ENCODE measurements at regions not wholly inside any gene's neighbourhood (a gene's known extent, or its start where the extent isn't known, plus 50 kb on each side); places are given as distances from the start of the nearest gene placed in this dataset.

DNA sequence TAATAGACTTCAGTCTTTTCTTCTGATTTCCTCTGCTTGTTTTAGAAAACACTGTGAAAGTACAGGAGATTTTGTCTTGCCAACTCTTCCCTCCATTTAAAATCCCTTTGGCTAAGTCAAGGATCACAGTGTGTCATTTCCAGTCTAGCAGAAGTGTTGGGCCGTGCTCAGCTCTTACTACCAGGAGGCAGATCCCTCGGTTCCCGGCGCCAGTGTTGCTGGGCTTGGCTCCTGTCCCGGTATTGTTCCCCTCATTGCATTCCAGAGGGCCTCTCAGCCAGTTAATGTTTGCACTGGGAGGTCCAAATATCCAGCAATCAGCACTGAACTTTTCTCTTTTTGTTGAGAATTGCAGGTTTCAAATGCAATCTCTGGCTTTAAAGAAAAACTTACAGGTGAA is 612.1 kb upstream of the MGMT start:
- Histone ChIP-seq H3K9me3 (ENCODE audit: control insufficient read depth in 1 of 2, low read length in 2 of 2) (no peaks in the 10 kb centered on the region), H3K4me3 (ENCODE audit: low read length in 2 of 2) (no peak overlapping the region), H3K36me3 (ENCODE audit: insufficient read depth, low read length) (no peaks in the 10 kb centered on the region), H3K4me1 (ENCODE audit: insufficient read depth, low read length) (no peaks in the 10 kb centered on the region), H3K27me3 (ENCODE audit: insufficient read depth, low read length) (no peaks in the 10 kb centered on the region), H3K27ac (ENCODE audit: low read depth, low read length) (no peak overlapping the region)
- intact Hi-C loops (cut with micrococcal nuclease) = no loop called here
- H3K4me1 Mint-ChIP-seq = no peaks in the 10 kb centered on the region
- no peak overlapping the region for H3K27ac Mint-ChIP-seq
- no peak overlapping the region for H3K4me3 Mint-ChIP-seq
- H3K27me3 Mint-ChIP-seq = no peaks in the 10 kb centered on the region
- CTCF ChIA-PET (ENCODE audit: partially characterized antibody) = interaction anchor here (1.0 kb wide), 1 partner anchor 9 kb away, joined by 3 read pairs; no protein-coding TSS in a partner anchor
- DNase-seq = no peak
- peaks cover 0 to 2% (median 0%) of the 10 kb centered on the region in 8 donors for H3K9me3 Mint-ChIP-seq
- POLR2A ChIA-PET (ENCODE audit: partially characterized antibody) = no interaction called here
- H3K36me3 Mint-ChIP-seq = no peaks in the 10 kb centered on the region

DNA sequence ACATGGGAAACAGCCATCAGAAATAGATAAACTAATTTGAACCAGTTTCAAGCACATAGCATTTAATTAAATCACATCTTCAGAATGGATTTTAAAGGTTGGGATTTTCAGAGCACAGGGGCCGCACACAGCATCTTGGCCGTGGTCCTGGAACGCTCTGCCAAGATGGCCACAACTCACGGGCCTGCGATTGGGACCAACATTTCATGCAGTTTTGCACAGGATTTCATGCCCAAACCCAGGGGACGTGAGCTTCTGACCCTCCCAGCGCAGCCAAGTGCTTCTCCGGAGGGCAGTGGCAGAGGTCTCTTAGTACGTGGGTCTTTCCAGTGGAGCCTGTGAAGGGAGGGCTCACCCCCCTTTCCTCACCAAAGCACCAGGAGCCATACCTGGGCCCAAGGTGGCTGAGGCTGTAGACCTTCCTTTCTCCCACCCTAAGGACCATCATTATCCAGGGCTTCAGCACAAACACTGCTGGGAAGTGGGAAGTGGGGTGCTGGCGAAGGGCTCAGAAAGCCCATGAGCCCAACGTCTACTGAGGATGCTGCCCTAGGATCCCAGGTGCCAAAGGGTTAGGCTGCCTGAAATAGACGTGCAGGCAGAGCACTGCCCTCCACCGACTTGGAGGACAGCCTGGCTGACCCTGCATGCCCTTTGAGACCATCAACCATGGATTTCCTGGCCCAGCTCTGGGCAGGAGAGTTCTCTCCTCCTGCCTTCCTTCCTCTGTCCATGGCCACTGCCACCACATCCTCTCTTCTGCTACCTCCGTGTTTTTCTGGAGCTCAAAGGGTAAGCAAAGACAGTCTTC is 611.2 kb upstream of the MGMT start:
- intact Hi-C loops (cut with micrococcal nuclease) = no loop called here
- no peaks in the 10 kb centered on the region for H3K27me3 Mint-ChIP-seq

DNA sequence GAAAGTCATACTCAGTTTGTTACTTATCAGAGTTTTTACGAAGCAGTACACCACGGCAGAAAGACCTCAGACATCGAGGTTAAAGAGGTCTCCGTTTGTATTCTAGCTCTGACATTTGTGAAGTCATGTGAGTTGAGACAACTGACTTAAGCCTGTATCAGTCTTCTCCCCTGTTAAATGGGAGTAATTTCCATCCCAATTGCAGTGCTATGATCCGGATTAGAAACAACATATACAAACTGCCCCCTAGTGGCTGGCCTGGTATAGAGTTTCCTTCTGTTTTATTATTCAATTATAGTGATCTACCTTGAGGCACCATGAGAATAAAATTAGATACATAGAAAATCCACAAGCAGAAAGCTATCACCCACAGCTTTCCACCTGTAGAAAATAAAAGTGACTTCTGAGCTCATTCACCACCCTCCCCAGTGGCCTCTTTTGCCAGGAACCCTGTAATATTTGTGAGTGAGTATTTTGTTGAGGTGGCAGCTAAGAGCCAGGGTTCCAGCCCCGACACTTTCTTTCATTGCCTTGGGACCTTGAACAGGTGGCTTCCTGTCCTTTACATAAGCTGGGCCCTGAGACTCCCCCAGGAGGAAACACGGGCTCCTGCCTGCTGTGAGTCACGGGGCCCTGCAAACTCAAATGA is 607.2 kb upstream of the MGMT start:
- intact Hi-C loops (cut with micrococcal nuclease) = no loop called here

More for the DNA sequence above, 611.2 kb upstream of the MGMT start:
- Histone ChIP-seq H3K27ac (ENCODE audit: low read depth, low read length) (no peak overlapping the region), H3K27me3 (ENCODE audit: insufficient read depth, low read length) (no peaks in the 10 kb centered on the region), H3K36me3 (ENCODE audit: insufficient read depth, low read length) (no peaks in the 10 kb centered on the region), H3K4me3 (ENCODE audit: low read length in 2 of 2) (no peak overlapping the region), H3K4me1 (ENCODE audit: insufficient read depth, low read length) (no peaks in the 10 kb centered on the region), H3K9me3 (ENCODE audit: control insufficient read depth in 1 of 2, low read length in 2 of 2) (no peaks in the 10 kb centered on the region)
- ChIA-PET POLR2A (ENCODE audit: partially characterized antibody) (no interaction called here), CTCF (ENCODE audit: partially characterized antibody) (no interaction called here)
- no peak for DNase-seq
- Mint-ChIP-seq H3K27ac (peak overlapping the region in 1 of 7 donors; percentile 38), H3K9me3 (no peaks in the 10 kb centered on the region), H3K36me3 (no peaks in the 10 kb centered on the region), H3K4me1 (no peaks in the 10 kb centered on the region), H3K4me3 (no peak overlapping the region)

GRCh38 chr10:128860574-128860973 is 606.5 kb upstream of the MGMT start:
- CTCF ChIA-PET (ENCODE audit: partially characterized antibody) = interaction anchor here (1.5 to 1.6 kb wide), 2 partner anchors 13 to 599 kb away, joined by 3 read pairs; no protein-coding TSS in a partner anchor
- no peaks in the 10 kb centered on the region for H3K9me3 ChIP-seq (ENCODE audit: control insufficient read depth in 1 of 2, low read length in 2 of 2)
- no peak overlapping the region for H3K27ac ChIP-seq (ENCODE audit: low read depth, low read length)
- intact Hi-C loops (cut with micrococcal nuclease) = no loop called here
- no peaks in the 10 kb centered on the region for H3K27me3 ChIP-seq (ENCODE audit: insufficient read depth, low read length)
- Mint-ChIP-seq H3K9me3 (no peaks in the 10 kb centered on the region), H3K36me3 (no peaks in the 10 kb centered on the region), H3K27ac (no peak overlapping the region), H3K27me3 (no peaks in the 10 kb centered on the region), H3K4me3 (no peak overlapping the region), H3K4me1 (no peaks in the 10 kb centered on the region)
- H3K36me3 ChIP-seq (ENCODE audit: insufficient read depth, low read length) = no peaks in the 10 kb centered on the region
- no peak overlapping the region for H3K4me3 ChIP-seq (ENCODE audit: low read length in 2 of 2)
- H3K4me1 ChIP-seq (ENCODE audit: insufficient read depth, low read length) = no peaks in the 10 kb centered on the region
- DNase-seq = no peak
- POLR2A ChIA-PET (ENCODE audit: partially characterized antibody) = no interaction called here

More for the DNA sequence above, 607.2 kb upstream of the MGMT start:
- no peaks in the 10 kb centered on the region for H3K4me1 Mint-ChIP-seq
- H3K4me3 ChIP-seq (ENCODE audit: low read length in 2 of 2) = no peak overlapping the region
- H3K27me3 Mint-ChIP-seq = no peaks in the 10 kb centered on the region
- H3K27ac Mint-ChIP-seq = no peak overlapping the region
- H3K9me3 ChIP-seq (ENCODE audit: control insufficient read depth in 1 of 2, low read length in 2 of 2) = no peaks in the 10 kb centered on the region
- H3K9me3 Mint-ChIP-seq = no peaks in the 10 kb centered on the region
- H3K36me3 Mint-ChIP-seq = no peaks in the 10 kb centered on the region
- no peak overlapping the region for H3K27ac ChIP-seq (ENCODE audit: low read depth, low read length)
- H3K27me3 ChIP-seq (ENCODE audit: insufficient read depth, low read length) = no peaks in the 10 kb centered on the region
- ChIA-PET POLR2A (ENCODE audit: partially characterized antibody) (no interaction called here), CTCF (ENCODE audit: partially characterized antibody) (interaction anchor here (0.6 to 1.6 kb wide), 3 partner anchors 14 to 648 kb away, joined by 3 read pairs; no protein-coding TSS in a partner anchor)
- peak in 1 of 5 donors; percentile 2 for DNase-seq
- no peaks in the 10 kb centered on the region for H3K4me1 ChIP-seq (ENCODE audit: insufficient read depth, low read length)
- no peak overlapping the region for H3K4me3 Mint-ChIP-seq
- H3K36me3 ChIP-seq (ENCODE audit: insufficient read depth, low read length) = no peaks in the 10 kb centered on the region

DNA sequence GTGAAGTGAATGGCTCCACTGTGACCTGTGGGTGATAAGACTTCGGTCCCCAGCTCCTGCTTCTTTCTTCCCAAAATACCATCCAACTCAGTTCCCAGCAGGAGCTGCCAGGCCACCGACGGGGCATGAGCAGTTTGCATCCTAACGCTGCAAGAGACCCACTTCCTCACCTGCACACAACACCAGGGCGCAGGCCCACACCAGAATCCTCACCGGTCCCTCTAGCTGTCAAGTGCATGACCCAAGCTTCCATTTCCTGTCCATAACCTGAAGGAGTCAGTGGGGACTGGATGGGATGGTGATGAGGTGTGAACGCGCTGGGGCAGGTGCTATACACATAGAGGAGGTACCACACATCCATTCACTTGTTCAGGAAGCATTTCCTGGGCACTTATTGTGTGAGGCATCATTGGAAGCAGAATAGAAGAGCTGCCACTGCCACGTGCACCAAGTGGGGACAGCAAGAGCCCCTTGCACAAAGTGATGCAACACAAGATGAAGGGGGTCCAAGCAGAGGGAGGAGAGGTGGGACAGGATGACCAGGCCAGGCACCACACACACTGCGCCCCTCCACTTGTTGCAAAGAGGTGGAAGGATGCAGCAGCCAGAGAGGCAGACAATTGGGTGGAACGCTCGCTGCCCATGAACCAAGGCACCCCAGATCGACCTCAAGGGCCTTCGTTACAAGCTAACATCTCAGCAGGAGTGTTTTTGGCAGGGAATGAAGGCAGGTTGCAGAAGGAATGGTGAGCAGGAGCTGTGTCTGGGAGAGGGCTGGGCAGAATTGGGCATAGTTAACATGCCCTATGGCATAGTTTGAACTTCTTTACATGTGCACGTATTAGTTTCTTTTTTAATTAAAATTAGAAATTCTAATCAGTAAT is 605.8 kb upstream of the MGMT start:
- H3K9me3 Mint-ChIP-seq = no peaks in the 10 kb centered on the region
- H3K27me3 Mint-ChIP-seq = no peaks in the 10 kb centered on the region
- no peak overlapping the region for H3K27ac ChIP-seq (ENCODE audit: low read depth, low read length)
- DNase-seq = no peak
- intact Hi-C loops (cut with micrococcal nuclease) = no loop called here
- no peak overlapping the region for H3K4me3 ChIP-seq (ENCODE audit: low read length in 2 of 2)
- no peaks in the 10 kb centered on the region for H3K4me1 ChIP-seq (ENCODE audit: insufficient read depth, low read length)
- H3K4me1 Mint-ChIP-seq = no peaks in the 10 kb centered on the region
- POLR2A ChIA-PET (ENCODE audit: partially characterized antibody) = no interaction called here
- H3K36me3 ChIP-seq (ENCODE audit: insufficient read depth, low read length) = no peaks in the 10 kb centered on the region
- H3K36me3 Mint-ChIP-seq = no peaks in the 10 kb centered on the region
- H3K27me3 ChIP-seq (ENCODE audit: insufficient read depth, low read length) = no peaks in the 10 kb centered on the region
- H3K27ac Mint-ChIP-seq = no peak overlapping the region
- no peaks in the 10 kb centered on the region for H3K9me3 ChIP-seq (ENCODE audit: control insufficient read depth in 1 of 2, low read length in 2 of 2)
- CTCF ChIA-PET (ENCODE audit: partially characterized antibody) = interaction anchor here (1.5 kb wide), 1 partner anchor 13 kb away, joined by 3 read pairs; no protein-coding TSS in a partner anchor
- H3K4me3 Mint-ChIP-seq = no peak overlapping the region

- ChIA-PET CTCF (ENCODE audit: partially characterized antibody) (no interaction called here), POLR2A (ENCODE audit: partially characterized antibody) (no interaction called here)
- no peaks in the 10 kb centered on the region for H3K27me3 Mint-ChIP-seq
- H3K27ac Mint-ChIP-seq = no peak overlapping the region
- no peaks in the 10 kb centered on the region for H3K4me1 ChIP-seq (ENCODE audit: insufficient read depth, low read length)
- no peak for DNase-seq
- intact Hi-C loops (cut with micrococcal nuclease) = no loop called here
- H3K36me3 ChIP-seq (ENCODE audit: insufficient read depth, low read length) = no peaks in the 10 kb centered on the region
- no peaks in the 10 kb centered on the region for H3K36me3 Mint-ChIP-seq
- H3K4me3 ChIP-seq (ENCODE audit: low read length in 2 of 2) = no peak overlapping the region
- no peak overlapping the region for H3K27ac ChIP-seq (ENCODE audit: low read depth, low read length)
- H3K9me3 ChIP-seq (ENCODE audit: control insufficient read depth in 1 of 2, low read length in 2 of 2) = no peaks in the 10 kb centered on the region
- H3K9me3 Mint-ChIP-seq = no peaks in the 10 kb centered on the region
- H3K4me3 Mint-ChIP-seq = no peak overlapping the region
- no peaks in the 10 kb centered on the region for H3K27me3 ChIP-seq (ENCODE audit: insufficient read depth, low read length)
- H3K4me1 Mint-ChIP-seq = no peaks in the 10 kb centered on the region
Measured at GRCh38 chr10:128863411-128863810, 603.6 kb upstream of the MGMT start.

GRCh38 chr10:128863823-128864405 is 603.1 kb upstream of the MGMT start:
- Histone ChIP-seq H3K4me3 (ENCODE audit: low read length in 2 of 2) (no peak overlapping the region), H3K9me3 (ENCODE audit: control insufficient read depth in 1 of 2, low read length in 2 of 2) (no peaks in the 10 kb centered on the region), H3K4me1 (ENCODE audit: insufficient read depth, low read length) (no peaks in the 10 kb centered on the region), H3K36me3 (ENCODE audit: insufficient read depth, low read length) (no peaks in the 10 kb centered on the region), H3K27ac (ENCODE audit: low read depth, low read length) (no peak overlapping the region), H3K27me3 (ENCODE audit: insufficient read depth, low read length) (no peaks in the 10 kb centered on the region)
- Mint-ChIP-seq H3K4me1 (no peaks in the 10 kb centered on the region), H3K9me3 (no peaks in the 10 kb centered on the region), H3K4me3 (no peak overlapping the region), H3K27ac (no peak overlapping the region), H3K27me3 (no peaks in the 10 kb centered on the region), H3K36me3 (no peaks in the 10 kb centered on the region)
- CTCF ChIA-PET (ENCODE audit: partially characterized antibody) = interaction anchor here (1.1 kb wide), 1 partner anchor 9 kb away, joined by 3 read pairs; no protein-coding TSS in a partner anchor
- POLR2A ChIA-PET (ENCODE audit: partially characterized antibody) = no interaction called here
- no peak for DNase-seq
- intact Hi-C loops (cut with micrococcal nuclease) = no loop called here

All from CD4-positive, alpha-beta memory T cell (primary cell).